Upper lobe of right lung (tissue), 1 donor: ENCODE measurements at regions not wholly inside any gene's neighbourhood (a gene's known extent, or its start where the extent isn't known, plus 50 kb on each side); places are given as distances from the start of the nearest gene placed in this dataset.

ENCODE experiments used
- ATAC-seq: fragments of 200-7000 bp; cut with Tn5 transposase; one replicate; pipeline ENCODE4 v1.9.1; 2020; ENCODE audit warnings: mild to moderate bottlenecking, moderate library complexity
- DNase-seq: peaks from one replicate; pipeline ENCODE4 v3.0.0-alpha.2; 2020
- H3K27ac ChIP-seq: fragments of 200-600 bp; one replicate; pipeline ENCODE4 v1.8.0; 2022
- H3K27me3 ChIP-seq: fragments of 200-600 bp; one replicate; pipeline ENCODE4 v1.8.0; 2022; ENCODE audit warnings: mild to moderate bottlenecking
- H3K36me3 ChIP-seq: fragments of 200-600 bp; one replicate; pipeline ENCODE4 v1.8.0; 2022
- H3K4me1 ChIP-seq: fragments of 200-600 bp; one replicate; pipeline ENCODE4 v1.8.0; 2022
- H3K4me3 ChIP-seq: fragments of 200-600 bp; one replicate; pipeline ENCODE4 v1.8.0; 2022; ENCODE audit warnings: mild to moderate bottlenecking
- H3K9me3 ChIP-seq: fragments of 200-600 bp; one replicate; pipeline ENCODE4 v1.8.0; 2022
- CTCF ChIP-seq: fragments of 200-600 bp; IDR thresholded peaks from one replicate; pipeline ENCODE4 v1.8.0; 2022; ENCODE audit warnings: antibody characterized with exemption
- intact Hi-C: fragments of 100-400 bp; cut with DNase I; formaldehyde crosslinking; loops from one replicate; pipeline ENCODE4 v1.11.0; 2022
- donor health status: DM: no; HTN: yes; CAD: no; lungs with severe emphysema.

- intact Hi-C loops, result no loop called here
- no peak for TF ChIP-seq CTCF
- no peak for ATAC-seq
- Histone ChIP-seq H3K27ac (no peak overlapping the region), H3K4me1 (no peaks in the 10 kb centered on the region), H3K4me3 (no peak overlapping the region), H3K9me3 (no peaks in the 10 kb centered on the region), H3K27me3 (no peaks in the 10 kb centered on the region), H3K36me3 (no peaks in the 10 kb centered on the region)
- DNase-seq, result no peak
Measured at GRCh38 chr2:71901466-71901865, 246.2 kb downstream of the CYP26B1 start.

- Histone ChIP-seq H3K27ac (no peak overlapping the region), H3K9me3 (no peaks in the 10 kb centered on the region), H3K4me1 (no peaks in the 10 kb centered on the region), H3K4me3 (no peak overlapping the region), H3K27me3 (no peaks in the 10 kb centered on the region), H3K36me3 (no peaks in the 10 kb centered on the region)
- TF ChIP-seq CTCF, result no peak
- DNase-seq (no peak), ATAC-seq (no peak)
- intact Hi-C loops, result no loop called here
Measured at GRCh38 chr2:71898851-71899681, 248.6 kb downstream of the CYP26B1 start.

GRCh38 chr2:71898375-71898774 is 249.3 kb downstream of the CYP26B1 start:
- ATAC-seq, result no peak
- TF ChIP-seq CTCF, result no peak
- H3K9me3 ChIP-seq, result no peaks in the 10 kb centered on the region

GRCh38 chr2:71897836-71898235 is 249.8 kb downstream of the CYP26B1 start:
- no peak for ATAC-seq
- Histone ChIP-seq H3K36me3 (no peaks in the 10 kb centered on the region), H3K4me3 (no peak overlapping the region), H3K9me3 (no peaks in the 10 kb centered on the region), H3K4me1 (no peaks in the 10 kb centered on the region), H3K27me3 (no peaks in the 10 kb centered on the region), H3K27ac (no peak overlapping the region)
- no peak for DNase-seq
- intact Hi-C loops, result no loop called here
- TF ChIP-seq CTCF, result no peak

More at GRCh38 chr2:71898375-71898774, 249.3 kb downstream of the CYP26B1 start:
- no peak for DNase-seq
- Histone ChIP-seq H3K4me3 (no peak overlapping the region), H3K27ac (no peak overlapping the region), H3K4me1 (no peaks in the 10 kb centered on the region), H3K27me3 (no peaks in the 10 kb centered on the region), H3K36me3 (no peaks in the 10 kb centered on the region)
- intact Hi-C loops, result no loop called here

GRCh38 chr2:71897137-71897480 is 250.6 kb downstream of the CYP26B1 start:
- Histone ChIP-seq H3K4me3 (no peak overlapping the region), H3K27me3 (no peaks in the 10 kb centered on the region), H3K9me3 (no peaks in the 10 kb centered on the region), H3K4me1 (no peaks in the 10 kb centered on the region), H3K27ac (no peak overlapping the region), H3K36me3 (no peaks in the 10 kb centered on the region)
- TF ChIP-seq CTCF, result no peak
- intact Hi-C loops, result no loop called here
- peak; percentile 30 for ATAC-seq
- DNase-seq, result peak; percentile 58
